K562 (cell line): ENCODE measurements at regions not wholly inside any gene's neighbourhood (a gene's known extent, or its start where the extent isn't known, plus 50 kb on each side); places are given as distances from the start of the nearest gene placed in this dataset.

Experiments used
- ATAC-seq: fragments of 200-7000 bp; cut with Tn5 transposase; 3 replicates; pipeline ENCODE4 v1.9.1; 2020; ENCODE audit warnings: moderate library complexity
- BruUV-seq: library from RNA; stranded (reverse); fragments of 400-500 nt; replicated peaks from 2 replicates; lab custom pipeline; 2021; lab: Mats Ljungman, UMichigan
- CTCF ChIA-PET: fragments of 300-600 bp; formaldehyde crosslinking; extraction: SDS; loops from one replicate; lab custom pipeline; 2021; ENCODE audit warnings: low intra/inter-chr PET ratio; lab: Yijun Ruan, JAX
- POLR2A ChIA-PET: fragments of 300-600, 350-650 bp; sonication (Branson Sonifier 250); formaldehyde crosslinking; extraction: SDS; loops from one replicate; lab custom pipeline; 2021; ENCODE audit warnings: antibody characterized with exemption, inconsistent platforms; lab: Yijun Ruan, JAX
- DNase-seq, 4 experiments: peaks; one replicate each; pipeline versions ENCODE4 v3.0.0 to v3.0.0-alpha.2; 2011 to 2018; ENCODE audit warnings: low spot score in 3 of 4, mixed read lengths in 3 of 4; ENCODE audit errors: extremely low read depth in 1 of 4
- FAIRE-seq: peaks from 2 replicates; lab custom pipeline; 2011; peaks lifted over from hg19 to GRCh38; lab: Jason Lieb, UNC
- H2AFZ ChIP-seq: 2 replicates; pipeline ENCODE4 v1.6.0; 2011; ENCODE audit warnings: low read depth, low read length, control low read depth, inconsistent platforms
- H3K27ac ChIP-seq: fragments of 200-600 bp; 3 replicates; pipeline ENCODE4 v1.8.0; 2011; ENCODE audit warnings: low read depth, mild to moderate bottlenecking, control low read depth, inconsistent platforms, low read length, moderate library complexity, mixed read lengths; ENCODE audit errors: extremely low read depth
- H3K27me3 ChIP-seq, 2 experiments: fragments of 300-600 bp in 1 of 2; 2 replicates in 1 of 2; 3 replicates in 1 of 2; pipeline versions ENCODE4 v1.6.0 to v1.8.0; 2011; ENCODE audit warnings: inconsistent platforms in 2 of 2, low read length in 2 of 2, mild to moderate bottlenecking in 1 of 2, mixed read lengths in 1 of 2, moderate library complexity in 1 of 2; ENCODE audit not compliant: control insufficient read depth in 2 of 2, insufficient read depth in 2 of 2
- H3K36me3 ChIP-seq: fragments of 300-600 bp; 3 replicates; pipeline ENCODE4 v1.8.0; 2011; ENCODE audit warnings: mild to moderate bottlenecking, low read length, inconsistent platforms; ENCODE audit not compliant: control insufficient read depth, insufficient read depth
- H3K4me1 ChIP-seq, 2 experiments: fragments of 200-600 bp in 1 of 2; replicated peaks in 1 of 2; 2 replicates in 1 of 2; 3 replicates in 1 of 2; pipeline versions ENCODE4 v1.5.1 to v1.8.0; 2011; ENCODE audit warnings: inconsistent platforms in 2 of 2, low read length in 2 of 2, mild to moderate bottlenecking in 1 of 2, mixed read lengths in 1 of 2, moderate library complexity in 1 of 2; ENCODE audit not compliant: control insufficient read depth in 2 of 2, insufficient read depth in 2 of 2
- H3K4me2 ChIP-seq: 2 replicates; pipeline ENCODE4 v1.6.1; 2011; ENCODE audit warnings: low read length, control low read depth, inconsistent platforms, mixed read lengths; ENCODE audit not compliant: insufficient read depth
- H3K4me3 ChIP-seq: fragments of 200-600 bp; sonication (generic), shearing (Covaris generic); 2 replicates; pipeline ENCODE4 v1.5.1; 2016; ENCODE audit warnings: control low read depth, inconsistent platforms
- H3K79me2 ChIP-seq: fragments of 200-600 bp; 3 replicates; pipeline ENCODE4 v1.8.0; 2011; ENCODE audit warnings: low read length, inconsistent platforms; ENCODE audit not compliant: control insufficient read depth, insufficient read depth
- H3K9ac ChIP-seq, 2 experiments: 2 replicates each; pipeline versions ENCODE4 v1.6.0 to v1.6.1; 2011; ENCODE audit warnings: low read depth in 2 of 2, low read length in 2 of 2, control low read depth in 1 of 2, inconsistent platforms in 1 of 2, mild to moderate bottlenecking in 1 of 2, mixed read lengths in 1 of 2; ENCODE audit not compliant: insufficient read depth in 1 of 2
- H3K9me1 ChIP-seq: one replicate; pipeline ENCODE4 v1.6.0; 2011; ENCODE audit warnings: inconsistent platforms, mild to moderate bottlenecking, low read length, moderate library complexity; ENCODE audit not compliant: control insufficient read depth, insufficient read depth
- H3K9me3 ChIP-seq: replicated peaks from 2 replicates; pipeline ENCODE4 v1.5.1; 2011; ENCODE audit warnings: low read depth, low read length, inconsistent platforms; ENCODE audit not compliant: control insufficient read depth, insufficient read depth
- H4K20me1 ChIP-seq: replicated peaks from 2 replicates; pipeline ENCODE4 v1.6.1; 2011; ENCODE audit warnings: low read length, inconsistent platforms, mixed read lengths; ENCODE audit not compliant: control insufficient read depth, insufficient read depth
- E2F4 ChIP-seq: sonication (generic); formaldehyde crosslinking; IDR thresholded peaks from 2 replicates; pipeline ENCODE4 v1.8.0; 2022; ENCODE audit warnings: mild to moderate bottlenecking, low read depth, missing genetic modification reagents
- FOXK1 ChIP-seq: sonication (generic); formaldehyde crosslinking; IDR thresholded peaks from 2 replicates; pipeline ENCODE4 v1.8.0; 2022; ENCODE audit warnings: missing genetic modification reagents, mild to moderate bottlenecking, borderline replicate concordance
- HDAC1 ChIP-seq, 2 experiments: fragments of 450-650 bp; IDR thresholded peaks; 2 replicates each; pipeline ENCODE4 v1.6.1; 2016 to 2017; ENCODE audit warnings: inconsistent platforms in 1 of 2, mild to moderate bottlenecking in 1 of 2, moderate library complexity in 1 of 2
- NFRKB ChIP-seq: fragments of 450-650 bp; IDR thresholded peaks from 2 replicates; pipeline ENCODE4 v1.6.1; 2016; ENCODE audit warnings: low read depth
- NR0B1 ChIP-seq: fragments of 450-650 bp; IDR thresholded peaks from one replicate; pipeline ENCODE4 v1.6.1; 2018; ENCODE audit warnings: mild to moderate bottlenecking, moderate library complexity; ENCODE audit not compliant: partially characterized antibody
- NR2F6 ChIP-seq: fragments of 450-650 bp; formaldehyde crosslinking; IDR thresholded peaks from 2 replicates; pipeline ENCODE4 v1.4.0; 2020; ENCODE audit warnings: mild to moderate bottlenecking
- NUFIP1 ChIP-seq: fragments of 450-650 bp; IDR thresholded peaks from 2 replicates; pipeline ENCODE4 v1.6.1; 2018; ENCODE audit not compliant: partially characterized antibody
- SNRNP70 ChIP-seq: fragments of 200-400 bp; formaldehyde crosslinking; optimal IDR thresholded peaks from 2 replicates; pipeline ENCODE3; 2017; ENCODE audit warnings: low read depth, low read length
- TFAM ChIP-seq: fragments of 250-450 bp; sonication (Bioruptor Pico); conservative IDR thresholded peaks from 2 replicates; pipeline ENCODE4 v1.5.0; 2021; ENCODE audit warnings: mild to moderate bottlenecking, moderate library complexity
- ZKSCAN1 ChIP-seq: fragments of 150-350 bp; IDR thresholded peaks from 2 replicates; pipeline ENCODE4 v1.6.1; 2016; ENCODE audit warnings: low read depth, low read length
- ZNF212 ChIP-seq: fragments of 450-650 bp; formaldehyde crosslinking; IDR thresholded peaks from 2 replicates; pipeline ENCODE4 v1.4.0; 2020; ENCODE audit warnings: mild to moderate bottlenecking
- ZNF583 ChIP-seq: fragments of 250-450 bp; sonication (Bioruptor Pico); IDR thresholded peaks from 2 replicates; pipeline ENCODE4 v1.4.0; 2020
- ZNF696 ChIP-seq: fragments of 250-450 bp; sonication (Bioruptor Pico); conservative IDR thresholded peaks from 2 replicates; pipeline ENCODE4 v1.4.0; 2020; ENCODE audit warnings: mild to moderate bottlenecking, moderate library complexity
- ZNF79 ChIP-seq: fragments of 250-450 bp; sonication (Bioruptor Pico); IDR thresholded peaks from 2 replicates; pipeline ENCODE4 v1.4.0; 2020; ENCODE audit warnings: low read depth, mild to moderate bottlenecking, moderate library complexity
- WGBS: fragments of 100-300 bp; shearing (Covaris generic); methylation state at CpG from one replicate; pipeline ENCODE4 v1.1.6; 2016; ENCODE audit warnings: low coverage, mixed read lengths; ENCODE audit not compliant: insufficient coverage; ENCODE audit errors: missing lambda C conversion rate; 5-methylcytosine and 5-hydroxymethylcytosine counted together
- in situ Hi-C: fragments of 300-500 bp; cut with MboI; formaldehyde crosslinking; loops from 4 replicates; pipeline ENCODE4 v1.15.0; 2018; ENCODE audit warnings: inconsistent platforms, mixed read lengths
- intact Hi-C: fragments of 100-400 bp; cut with micrococcal nuclease; formaldehyde crosslinking; loops from 2 replicates; pipeline ENCODE4 v1.14.2; 2022
- TF ChIP-seq, protein P1 (sequence below): fragments of 450-650 bp; formaldehyde crosslinking; IDR thresholded peaks from 2 replicates; pipeline ENCODE4 v1.4.0; 2022; ENCODE audit warnings: missing genetic modification characterization

DNA sequence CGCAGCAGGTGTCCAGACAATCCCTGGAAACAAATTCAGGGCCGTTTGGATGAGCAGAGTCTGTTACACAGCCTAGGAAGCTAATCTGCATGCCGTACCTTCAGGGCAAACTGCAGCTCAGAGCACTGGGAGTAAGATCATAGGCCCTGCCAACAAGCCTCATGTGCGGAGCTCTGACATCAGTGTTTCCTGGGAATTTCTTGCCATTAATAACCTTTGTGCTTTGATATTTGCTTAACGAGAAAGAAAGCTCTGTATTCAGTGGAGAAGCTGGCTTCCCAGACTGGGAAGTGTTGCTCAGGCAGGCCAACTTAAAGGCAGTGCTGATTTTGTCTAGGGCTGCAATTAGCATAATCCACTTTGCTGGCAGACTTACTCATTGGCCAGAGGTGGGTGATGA lies 116.1 kb upstream of the KLHL25 start:
- intact Hi-C loops (no loop called here), in situ Hi-C loops (no loop called here)
- Histone ChIP-seq H4K20me1 (no peaks in the 10 kb centered on the region), H3K4me2 (no peak overlapping the region), H3K27ac (no peak overlapping the region), H2AFZ (no peak overlapping the region), H3K9me3 (no peaks in the 10 kb centered on the region), H3K9ac (no peak overlapping the region), H3K4me1 (no peaks in the 10 kb centered on the region), H3K36me3 (no peaks in the 10 kb centered on the region), H3K27me3 (no peaks in the 10 kb centered on the region), H3K9me1 (no peaks in the 10 kb centered on the region), H3K4me3 (no peak overlapping the region), H3K79me2 (no peaks in the 10 kb centered on the region)
- no TSS peak for BruUV-seq
- DNase-seq (no peak), ATAC-seq (no peak), FAIRE-seq (no peak)
- ChIA-PET CTCF (no interaction called here), POLR2A (interaction anchor here (0.6 kb wide), 1 partner anchor 13 kb away, joined by 4 read pairs; no protein-coding TSS in a partner anchor)
- TF ChIP-seq ZNF583 (CRISPR knock-in tag) (no peak), ZNF212 (no peak), FOXK1 (CRISPR knock-in tag) (no peak), SNRNP70 (no peak)
- WGBS = 0% methylated on average over 5 of the region's 5 CpGs

GRCh38 chr15:85913461-85913860 lies 118.7 kb upstream of the KLHL25 start:
- ATAC-seq (no peak), DNase-seq (no peak), FAIRE-seq (no peak)
- Histone ChIP-seq H3K79me2 (no peaks in the 10 kb centered on the region), H4K20me1 (no peaks in the 10 kb centered on the region), H3K9me3 (no peaks in the 10 kb centered on the region), H3K4me3 (no peak overlapping the region), H3K4me1 (no peaks in the 10 kb centered on the region), H3K4me2 (no peak overlapping the region), H3K36me3 (no peaks in the 10 kb centered on the region), H3K27ac (no peak overlapping the region), H3K9ac (no peak overlapping the region), H3K27me3 (no peaks in the 10 kb centered on the region), H2AFZ (no peak overlapping the region), H3K9me1 (no peaks in the 10 kb centered on the region)
- ChIA-PET CTCF (no interaction called here), POLR2A (interaction anchor here (0.6 kb wide), 1 partner anchor 195 kb away, joined by 3 read pairs; no protein-coding TSS in a partner anchor)
- in situ Hi-C loops (no loop called here), intact Hi-C loops (no loop called here)
- no TSS peak for BruUV-seq
- 0% methylated on average over 2 of the region's 2 CpGs for WGBS
- TF ChIP-seq ZNF696 (CRISPR knock-in tag) (no peak), TFAM (no peak), ZKSCAN1 (no peak), NUFIP1 (no peak), HDAC1 (IDR thresholded peaks at IDR 0.05) (no peak), E2F4 (CRISPR knock-in tag) (no peak), ZNF79 (CRISPR knock-in tag) (no peak), NR2F6 (CRISPR knock-in tag) (no peak), NR0B1 (no peak), NFRKB (no peak)
- TF ChIP-seq, protein P1, sequence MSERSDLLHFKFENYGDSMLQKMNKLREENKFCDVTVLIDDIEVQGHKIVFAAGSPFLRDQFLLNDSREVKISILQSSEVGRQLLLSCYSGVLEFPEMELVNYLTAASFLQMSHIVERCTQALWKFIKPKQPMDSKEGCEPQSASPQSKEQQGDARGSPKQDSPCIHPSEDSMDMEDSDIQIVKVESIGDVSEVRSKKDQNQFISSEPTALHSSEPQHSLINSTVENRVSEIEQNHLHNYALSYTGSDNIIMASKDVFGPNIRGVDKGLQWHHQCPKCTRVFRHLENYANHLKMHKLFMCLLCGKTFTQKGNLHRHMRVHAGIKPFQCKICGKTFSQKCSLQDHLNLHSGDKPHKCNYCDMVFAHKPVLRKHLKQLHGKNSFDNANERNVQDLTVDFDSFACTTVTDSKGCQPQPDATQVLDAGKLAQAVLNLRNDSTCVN (CRISPR knock-in tag) = no peak
